Left lung (tissue), 4 donors: ENCODE measurements at regions not wholly inside any gene's neighbourhood (a gene's known extent, or its start where the extent isn't known, plus 50 kb on each side); places are given as distances from the start of the nearest gene placed in this dataset.

Experiments
- ATAC-seq: fragments of 200-7000 bp; cut with Tn5 transposase; one replicate; pipeline ENCODE4 v1.9.1; 2020; ENCODE audit warnings: moderate library complexity
- DNase-seq, 4 donors: peaks; one replicate each; pipeline ENCODE4 v3.0.0-alpha.2; 2013 to 2020
- H3K27ac ChIP-seq, 2 donors: fragments of 200-600 bp; sonication (generic) in 1 of 2; one replicate each; pipeline versions ENCODE4 v1.5.0 to v1.8.0; 2020 to 2021
- H3K27me3 ChIP-seq, 2 donors: fragments of 200-600 bp; sonication (generic) in 1 of 2; one replicate each; pipeline versions ENCODE4 v1.5.0 to v1.8.0; 2020 to 2021
- H3K36me3 ChIP-seq, 2 donors: fragments of 200-600 bp; sonication (generic) in 1 of 2; one replicate each; pipeline versions ENCODE4 v1.5.0 to v1.8.0; 2020 to 2021
- H3K4me1 ChIP-seq, 2 donors: fragments of 200-600 bp; one replicate each; pipeline ENCODE4 v1.8.0; 2021
- H3K4me3 ChIP-seq, 2 donors: fragments of 200-600 bp; sonication (generic) in 1 of 2; one replicate each; pipeline versions ENCODE4 v1.5.0 to v1.8.0; 2020 to 2021; ENCODE audit warnings: mild to moderate bottlenecking in 1 of 2
- H3K9me3 ChIP-seq, 2 donors: fragments of 200-600 bp; sonication (generic) in 1 of 2; one replicate each; pipeline versions ENCODE4 v1.5.0 to v1.8.0; 2020 to 2021
- intact Hi-C, 2 donors: fragments of 100-400 bp; cut with DNase I; formaldehyde crosslinking; loops; one replicate each; pipeline versions ENCODE4 v1.11.2 to v1.14.2; 2022
- TF ChIP-seq, protein P1 (sequence below), 2 donors: fragments of 200-600 bp; sonication (generic) in 1 of 2; IDR thresholded peaks; one replicate each; pipeline versions ENCODE4 v1.5.0 to v1.8.0; 2021; ENCODE audit warnings: antibody characterized with exemption in 2 of 2
- donor health status: DM: no; HTN: yes; CAD: no.
- donor health status: DM: no; HTN: no; CAD: no.

DNA sequence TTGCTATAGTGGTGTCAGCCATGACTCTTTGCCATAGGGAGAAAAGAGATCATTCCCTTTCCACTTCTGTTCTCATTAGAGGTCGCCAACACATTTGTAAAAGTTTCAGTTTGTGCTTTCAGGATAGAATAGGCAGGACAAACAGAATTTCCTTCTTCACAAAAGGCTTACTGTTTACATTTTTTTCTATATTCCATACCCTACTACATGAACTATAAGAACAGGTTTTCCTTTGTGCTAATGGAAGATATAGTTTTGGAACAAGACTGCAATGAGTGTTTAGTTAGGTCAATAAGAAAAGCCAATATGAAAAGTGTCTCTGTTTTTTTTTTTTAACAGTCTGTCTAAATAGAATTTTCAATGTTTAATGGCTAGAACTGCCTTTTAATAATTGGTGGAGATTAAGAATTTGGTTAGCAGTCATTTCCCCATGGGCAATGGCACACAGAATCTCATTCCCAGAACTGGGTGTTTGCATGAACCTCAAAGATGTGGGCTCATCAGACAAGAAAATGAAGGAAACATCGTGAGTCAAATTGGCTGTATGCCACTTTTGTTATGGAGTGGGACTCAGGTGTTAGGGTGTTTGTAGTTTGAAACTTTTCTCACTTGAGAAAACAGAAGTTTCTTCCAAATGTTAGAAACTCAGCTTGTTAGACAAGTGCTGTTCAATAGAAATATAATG, 75.2 kb upstream of the PRLR start:
- no peak overlapping the region for H3K27ac ChIP-seq
- ATAC-seq, result no peak
- intact Hi-C loops, result no loop called here
- H3K9me3 ChIP-seq, result no peaks in the 10 kb centered on the region
- no peaks in the 10 kb centered on the region for H3K27me3 ChIP-seq
- no peaks in the 10 kb centered on the region for H3K4me1 ChIP-seq
- TF ChIP-seq, protein P1, sequence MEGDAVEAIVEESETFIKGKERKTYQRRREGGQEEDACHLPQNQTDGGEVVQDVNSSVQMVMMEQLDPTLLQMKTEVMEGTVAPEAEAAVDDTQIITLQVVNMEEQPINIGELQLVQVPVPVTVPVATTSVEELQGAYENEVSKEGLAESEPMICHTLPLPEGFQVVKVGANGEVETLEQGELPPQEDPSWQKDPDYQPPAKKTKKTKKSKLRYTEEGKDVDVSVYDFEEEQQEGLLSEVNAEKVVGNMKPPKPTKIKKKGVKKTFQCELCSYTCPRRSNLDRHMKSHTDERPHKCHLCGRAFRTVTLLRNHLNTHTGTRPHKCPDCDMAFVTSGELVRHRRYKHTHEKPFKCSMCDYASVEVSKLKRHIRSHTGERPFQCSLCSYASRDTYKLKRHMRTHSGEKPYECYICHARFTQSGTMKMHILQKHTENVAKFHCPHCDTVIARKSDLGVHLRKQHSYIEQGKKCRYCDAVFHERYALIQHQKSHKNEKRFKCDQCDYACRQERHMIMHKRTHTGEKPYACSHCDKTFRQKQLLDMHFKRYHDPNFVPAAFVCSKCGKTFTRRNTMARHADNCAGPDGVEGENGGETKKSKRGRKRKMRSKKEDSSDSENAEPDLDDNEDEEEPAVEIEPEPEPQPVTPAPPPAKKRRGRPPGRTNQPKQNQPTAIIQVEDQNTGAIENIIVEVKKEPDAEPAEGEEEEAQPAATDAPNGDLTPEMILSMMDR (IDR thresholded peaks at IDR 0.05), result no peak
- H3K4me3 ChIP-seq, result no peak overlapping the region
- H3K36me3 ChIP-seq, result no peaks in the 10 kb centered on the region
- no peak for DNase-seq

DNA sequence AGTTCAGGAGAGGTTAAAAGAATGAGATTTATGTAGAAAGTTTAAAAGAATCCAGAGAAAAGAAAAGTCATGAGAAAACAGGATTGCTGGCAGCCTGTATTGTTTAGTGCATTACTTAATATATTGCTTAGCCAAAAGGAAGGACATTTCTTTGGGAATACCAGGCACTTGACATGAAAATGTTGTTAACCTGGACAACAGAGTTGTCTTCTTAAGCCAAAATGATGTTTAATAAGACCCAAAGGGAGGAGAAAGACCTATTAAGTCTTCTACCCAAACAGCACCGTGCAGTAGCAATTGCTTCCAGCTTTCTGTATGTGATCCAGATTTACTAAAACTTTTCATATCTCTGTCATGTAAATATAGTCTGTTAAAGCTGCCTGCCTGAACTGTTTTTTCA, 74.0 kb upstream of the PRLR start:
- Histone ChIP-seq H3K27me3 (no peaks in the 10 kb centered on the region), H3K4me3 (no peak overlapping the region), H3K36me3 (no peaks in the 10 kb centered on the region), H3K9me3 (no peaks in the 10 kb centered on the region), H3K27ac (no peak overlapping the region), H3K4me1 (no peaks in the 10 kb centered on the region)
- no peak for DNase-seq
- TF ChIP-seq, protein P1 (IDR thresholded peaks at IDR 0.05), result no peak
- intact Hi-C loops, result no loop called here
- ATAC-seq, result no peak

DNA sequence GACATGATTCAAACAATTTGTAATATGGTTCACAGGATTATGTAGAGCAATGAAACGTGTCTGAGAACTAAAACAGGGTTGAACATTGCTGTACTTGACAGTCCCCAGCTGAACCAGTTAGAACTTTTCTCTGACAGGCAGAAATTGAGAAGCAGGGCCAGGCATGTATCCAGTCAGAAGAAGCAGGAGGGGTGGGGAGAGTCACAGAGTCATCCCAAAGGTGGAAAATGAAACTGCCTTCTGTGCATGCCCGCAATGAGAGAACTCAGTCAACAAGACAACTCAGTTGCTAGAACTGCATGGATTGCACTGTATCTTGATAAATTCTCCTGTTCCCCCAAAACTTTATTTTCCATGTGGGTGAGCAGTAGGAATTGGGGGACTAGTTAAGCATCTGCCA, 72.9 kb upstream of the PRLR start:
- Histone ChIP-seq H3K4me3 (no peak overlapping the region), H3K27ac (no peak overlapping the region), H3K27me3 (no peaks in the 10 kb centered on the region), H3K36me3 (no peaks in the 10 kb centered on the region), H3K9me3 (no peaks in the 10 kb centered on the region), H3K4me1 (no peaks in the 10 kb centered on the region)
- TF ChIP-seq, protein P1 (IDR thresholded peaks at IDR 0.05), result no peak
- DNase-seq, result no peak
- ATAC-seq, result no peak
- intact Hi-C loops, result no loop called here

DNA sequence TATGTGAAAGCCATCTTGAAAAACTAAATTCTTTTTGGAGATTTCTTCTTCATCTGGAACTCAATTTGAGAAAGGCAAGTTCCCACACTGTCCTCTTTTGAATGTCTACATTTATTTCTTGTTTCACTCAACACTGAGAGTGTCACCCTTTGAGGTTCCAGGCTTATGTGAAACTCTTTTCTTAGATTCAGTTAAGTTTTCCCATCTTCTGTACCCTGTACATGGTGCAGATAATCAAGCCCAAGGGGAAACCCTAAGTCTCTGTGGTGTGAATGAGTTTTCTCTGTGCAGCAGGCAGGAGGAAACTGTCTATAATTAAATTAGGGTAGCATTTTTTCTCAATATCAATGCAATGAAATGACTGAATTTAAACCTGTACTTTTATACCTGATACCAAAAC, 72.3 kb upstream of the PRLR start:
- H3K36me3 ChIP-seq, result no peaks in the 10 kb centered on the region
- no peaks in the 10 kb centered on the region for H3K4me1 ChIP-seq
- ATAC-seq (no peak), DNase-seq (no peak)
- intact Hi-C loops, result no loop called here
- TF ChIP-seq, protein P1 (IDR thresholded peaks at IDR 0.05), result no peak
- H3K9me3 ChIP-seq, result no peaks in the 10 kb centered on the region
- H3K27me3 ChIP-seq, result no peaks in the 10 kb centered on the region
- no peak overlapping the region for H3K27ac ChIP-seq
- no peak overlapping the region for H3K4me3 ChIP-seq

DNA sequence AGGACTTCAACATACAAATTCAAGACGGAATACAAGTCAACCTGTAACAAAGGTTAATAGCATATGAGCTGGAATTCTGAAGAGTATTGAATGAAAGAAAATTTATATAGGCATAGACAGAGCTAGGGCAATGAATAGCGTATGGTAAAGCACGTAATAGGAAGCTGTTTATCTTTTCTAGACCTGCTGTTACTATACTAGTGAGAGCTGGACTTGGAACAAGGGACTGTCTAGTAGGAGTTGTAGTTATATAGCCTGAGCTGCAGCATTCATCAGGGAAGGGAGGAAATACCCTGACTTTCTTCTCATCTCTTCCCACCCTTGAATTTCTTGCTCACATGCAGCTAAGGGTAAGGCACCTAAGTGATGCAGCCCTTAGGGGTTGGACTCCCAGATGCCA, 67.5 kb upstream of the PRLR start:
- DNase-seq (no peak), ATAC-seq (no peak)
- TF ChIP-seq, protein P1 (IDR thresholded peaks at IDR 0.05), result no peak
- Histone ChIP-seq H3K27ac (no peak overlapping the region), H3K27me3 (no peaks in the 10 kb centered on the region), H3K4me3 (no peak overlapping the region), H3K36me3 (no peaks in the 10 kb centered on the region), H3K4me1 (no peaks in the 10 kb centered on the region), H3K9me3 (peaks cover 0 to 5% of the 10 kb centered on the region in 2 donors)
- intact Hi-C loops, result no loop called here
